ENCODE measurements at regions not wholly inside any gene's neighbourhood (a gene's known extent, or its start where the extent isn't known, plus 50 kb on each side); places are given as distances from the start of the nearest gene placed in this dataset.

GRCh38 chr17:34143430-34143829 is 111.7 kb upstream of the CCL2 start:
- no peak for DNase-seq
- no peak for ATAC-seq

- ATAC-seq (no peak), DNase-seq (peak; percentile 67)
Measured at GRCh38 chr17:34146440-34147043, 108.5 kb upstream of the CCL2 start.

- DNase-seq (no peak), ATAC-seq (no peak)
Measured at GRCh38 chr17:34151102-34151501, 104.0 kb upstream of the CCL2 start.

- ATAC-seq: no peak
- DNase-seq: no peak
Measured at GRCh38 chr17:34153991-34154390, 101.1 kb upstream of the CCL2 start.

GRCh38 chr17:34154961-34155730 is 99.9 kb upstream of the CCL2 start:
- ATAC-seq (no peak), DNase-seq (no peak)

GRCh38 chr17:34155947-34156346 is 99.1 kb upstream of the CCL2 start:
- no peak for ATAC-seq
- DNase-seq: no peak

GRCh38 chr17:34156401-34156740 is 98.7 kb upstream of the CCL2 start:
- ATAC-seq: no peak
- no peak for DNase-seq

GRCh38 chr17:34156741-34157589 is 98.1 kb upstream of the CCL2 start:
- ATAC-seq (no peak), DNase-seq (no peak)

- no peak for ATAC-seq
- no peak for DNase-seq
Measured at GRCh38 chr17:34161690-34162089, 93.4 kb upstream of the CCL2 start.

GRCh38 chr17:34163123-34163522 is 92.0 kb upstream of the CCL2 start:
- no peak for ATAC-seq
- DNase-seq: no peak

GRCh38 chr17:34163646-34164045 is 91.4 kb upstream of the CCL2 start:
- DNase-seq (no peak), ATAC-seq (no peak)

- DNase-seq: no peak
- ATAC-seq: no peak
Measured at GRCh38 chr17:34164837-34165236, 90.2 kb upstream of the CCL2 start.

GRCh38 chr17:34166352-34166751 is 88.7 kb upstream of the CCL2 start:
- DNase-seq: no peak
- ATAC-seq: no peak

GRCh38 chr17:34167354-34167753 is 87.7 kb upstream of the CCL2 start:
- ATAC-seq (no peak), DNase-seq (no peak)

GRCh38 chr17:34168989-34169388 is 86.1 kb upstream of the CCL2 start:
- DNase-seq: no peak
- no peak for ATAC-seq

- ATAC-seq: no peak
- no peak for DNase-seq
Measured at GRCh38 chr17:34169496-34169895, 85.6 kb upstream of the CCL2 start.

GRCh38 chr17:34171245-34171818 is 83.8 kb upstream of the CCL2 start:
- DNase-seq: peak; percentile 49
- peak; percentile 66 for ATAC-seq

GRCh38 chr17:34172390-34172918 is 82.6 kb upstream of the CCL2 start:
- DNase-seq (no peak), ATAC-seq (no peak)

- ATAC-seq (no peak), DNase-seq (no peak)
Measured at GRCh38 chr17:34173241-34173640, 81.8 kb upstream of the CCL2 start.

- ATAC-seq (no peak), DNase-seq (no peak)
Measured at GRCh38 chr17:34174496-34174895, 80.6 kb upstream of the CCL2 start.

- ATAC-seq (no peak), DNase-seq (no peak)
Measured at GRCh38 chr17:34176440-34176839, 78.6 kb upstream of the CCL2 start.

GRCh38 chr17:34177642-34178041 is 77.4 kb upstream of the CCL2 start:
- ATAC-seq (no peak), DNase-seq (no peak)

- DNase-seq: no peak
Measured at GRCh38 chr17:34178092-34178491, 77.0 kb upstream of the CCL2 start.

More at GRCh38 chr17:34178092-34178491, 77.0 kb upstream of the CCL2 start:
- no peak for ATAC-seq

Data from stimulated activated naive CD8-positive, alpha-beta T cell treated with anti-CD3 and anti-CD28 coated beads, Interleukin-15, Interleukin-2, amounts not matched to agents 100 U/mL and 50 U/mL, for 24 hours (primary cell).